ENCODE measurements at regions not wholly inside any gene's neighbourhood (a gene's known extent, or its start where the extent isn't known, plus 50 kb on each side); places are given as distances from the start of the nearest gene placed in this dataset.
"Not testable (repeated sequence)": the region's sequence is repeated elsewhere in the genome, so short reads cannot be mapped to it uniquely, and the experiment has no call there.

DNA sequence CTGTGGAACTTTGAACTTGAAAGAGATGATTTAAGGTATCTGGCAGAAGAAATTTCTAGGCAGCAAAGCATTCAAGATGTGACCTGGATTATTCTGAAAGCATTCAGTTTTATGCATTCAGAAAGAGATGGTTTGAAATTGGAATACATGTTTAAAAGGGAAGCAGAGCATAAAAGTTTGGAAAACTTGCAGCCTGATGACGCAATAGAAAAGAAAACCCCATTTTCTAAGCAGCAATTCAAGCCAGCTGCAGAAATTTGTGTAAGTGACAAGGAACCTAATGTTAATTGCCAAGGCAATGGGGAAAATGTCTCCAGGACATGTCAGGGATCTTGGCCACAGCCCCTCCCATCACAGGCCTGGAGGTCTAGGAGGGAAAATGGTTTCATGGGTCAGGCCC is 354.0 kb downstream of the ZNF326 start:
- Histone ChIP-seq H3K36me3 (ENCODE audit: control insufficient read depth, insufficient read depth, low read length, severe bottlenecking) (no peaks in the 10 kb centered on the region), H3K9me3 (ENCODE audit: control insufficient read depth, low read length) (peaks cover 11% of the 10 kb centered on the region), H3K9ac (ENCODE audit: low read length) (no peak overlapping the region), H3K27me3 (replicated peaks; ENCODE audit: control insufficient read depth, insufficient read depth, low read length) (no peaks in the 10 kb centered on the region), H3K4me1 (ENCODE audit: control insufficient read depth, insufficient read depth, low read length) (no peaks in the 10 kb centered on the region), H3K4me3 (ENCODE audit: low read length) (no peak overlapping the region)
- DNase-seq (ENCODE audit: low read depth), result no peak

DNA sequence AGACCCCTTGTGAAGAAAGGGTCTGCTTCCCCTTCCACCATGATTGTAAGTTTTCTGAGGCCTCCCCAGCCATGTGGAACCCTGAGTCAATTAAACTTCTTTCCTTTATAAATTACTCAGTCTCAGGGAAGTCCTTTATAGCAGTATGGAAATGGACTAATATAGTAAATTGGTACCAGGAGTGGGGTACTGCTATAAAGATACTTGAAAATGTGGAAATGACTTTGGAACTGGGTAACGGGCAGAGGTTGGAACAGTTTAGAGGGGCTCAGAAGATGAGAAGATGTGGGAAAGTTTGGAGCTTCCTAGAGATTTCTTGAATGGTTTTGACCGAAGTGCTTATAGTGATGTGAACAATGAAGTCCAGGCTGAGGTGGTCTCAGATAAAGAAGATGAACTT is 353.5 kb downstream of the ZNF326 start:
- peaks cover 11% of the 10 kb centered on the region for H3K9me3 ChIP-seq (ENCODE audit: control insufficient read depth, low read length)
- H3K27me3 ChIP-seq (replicated peaks; ENCODE audit: control insufficient read depth, insufficient read depth, low read length); DNase-seq (ENCODE audit: low read depth); H3K36me3 ChIP-seq (ENCODE audit: control insufficient read depth, insufficient read depth, low read length, severe bottlenecking); H3K4me3 ChIP-seq (ENCODE audit: low read length); H3K4me1 ChIP-seq (ENCODE audit: control insufficient read depth, insufficient read depth, low read length); H3K9ac ChIP-seq (ENCODE audit: low read length): not testable (repeated sequence)

- Histone ChIP-seq H3K36me3 (ENCODE audit: control insufficient read depth, insufficient read depth, low read length, severe bottlenecking) (no peaks in the 10 kb centered on the region), H3K9me3 (ENCODE audit: control insufficient read depth, low read length) (peaks cover 11% of the 10 kb centered on the region), H3K4me1 (ENCODE audit: control insufficient read depth, insufficient read depth, low read length) (no peaks in the 10 kb centered on the region), H3K4me3 (ENCODE audit: low read length) (no peak overlapping the region), H3K27me3 (replicated peaks; ENCODE audit: control insufficient read depth, insufficient read depth, low read length) (no peaks in the 10 kb centered on the region), H3K9ac (ENCODE audit: low read length) (no peak overlapping the region)
- no peak for DNase-seq (ENCODE audit: low read depth)
These were observed 352.5 kb downstream of the ZNF326 start for GRCh38 chr1:90347366-90347765.

- Histone ChIP-seq H3K4me1 (ENCODE audit: control insufficient read depth, insufficient read depth, low read length) (no peaks in the 10 kb centered on the region), H3K9ac (ENCODE audit: low read length) (no peak overlapping the region), H3K27me3 (replicated peaks; ENCODE audit: control insufficient read depth, insufficient read depth, low read length) (no peaks in the 10 kb centered on the region), H3K36me3 (ENCODE audit: control insufficient read depth, insufficient read depth, low read length, severe bottlenecking) (no peaks in the 10 kb centered on the region), H3K4me3 (ENCODE audit: low read length) (no peak overlapping the region), H3K9me3 (ENCODE audit: control insufficient read depth, low read length) (peaks cover 11% of the 10 kb centered on the region)
- DNase-seq (ENCODE audit: low read depth), result no peak
These were observed 351.8 kb downstream of the ZNF326 start for GRCh38 chr1:90346757-90347156.

DNA sequence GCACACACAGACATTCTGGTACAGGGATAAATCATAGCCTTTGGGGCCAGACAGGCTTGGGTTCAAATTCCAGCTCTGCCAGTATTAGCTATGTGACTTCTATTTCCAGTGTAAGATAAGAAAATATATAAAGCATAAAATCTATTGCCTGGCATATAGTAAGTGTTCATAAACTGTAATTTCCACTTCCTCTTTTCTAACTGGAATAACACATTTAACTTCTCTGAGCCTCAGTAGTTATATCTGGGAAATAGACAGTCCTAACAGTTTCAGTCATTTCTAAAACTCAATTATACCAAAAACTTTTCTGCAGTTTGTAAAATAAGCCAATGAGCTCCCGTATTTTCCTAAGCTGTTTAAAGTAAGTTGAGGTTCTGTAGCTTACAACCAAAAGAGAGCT is 351.4 kb downstream of the ZNF326 start:
- Histone ChIP-seq H3K9me3 (ENCODE audit: control insufficient read depth, low read length) (peaks cover 11% of the 10 kb centered on the region), H3K36me3 (ENCODE audit: control insufficient read depth, insufficient read depth, low read length, severe bottlenecking) (no peaks in the 10 kb centered on the region), H3K27me3 (replicated peaks; ENCODE audit: control insufficient read depth, insufficient read depth, low read length) (no peaks in the 10 kb centered on the region)

DNA sequence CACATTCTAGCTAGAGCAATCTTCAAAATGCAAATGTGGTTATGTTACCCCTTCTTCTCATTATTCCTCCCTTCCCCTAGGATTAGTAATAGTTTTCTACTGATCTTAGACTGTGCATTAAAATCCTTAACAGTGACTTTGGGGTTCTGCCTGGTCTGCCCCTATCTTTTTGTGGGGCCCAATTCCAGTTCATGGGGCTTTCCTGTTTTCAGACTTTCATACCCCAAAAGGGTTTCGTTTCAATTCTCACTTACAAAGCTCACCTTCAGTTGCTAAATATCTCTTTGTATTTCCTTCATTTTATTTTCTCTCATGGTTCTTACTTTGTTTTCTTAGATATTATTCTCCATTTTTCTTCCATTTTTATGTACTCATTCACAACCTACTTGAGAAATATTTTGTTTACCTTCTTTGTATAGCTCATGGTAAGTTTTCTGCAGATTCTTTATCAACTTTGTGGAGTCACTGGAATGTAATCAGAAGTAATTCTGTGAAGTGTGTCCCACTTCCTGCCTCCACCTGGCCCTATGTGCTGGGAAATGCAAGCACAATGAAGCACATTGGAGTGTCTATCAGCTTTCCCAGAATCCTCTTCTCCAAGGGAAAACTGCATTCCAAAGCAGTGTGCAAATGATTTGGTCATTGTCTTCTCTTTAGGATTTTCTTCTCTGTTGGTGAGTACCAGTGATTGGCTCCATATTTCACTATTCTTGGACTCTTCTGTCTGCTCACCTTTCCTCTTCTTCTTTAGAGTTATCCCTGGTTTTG is 350.2 kb downstream of the ZNF326 start:
- H3K9ac ChIP-seq (ENCODE audit: low read length), result no peak overlapping the region
- no peak for DNase-seq (ENCODE audit: low read depth)
- no peaks in the 10 kb centered on the region for H3K36me3 ChIP-seq (ENCODE audit: control insufficient read depth, insufficient read depth, low read length, severe bottlenecking)
- no peaks in the 10 kb centered on the region for H3K4me1 ChIP-seq (ENCODE audit: control insufficient read depth, insufficient read depth, low read length)
- H3K9me3 ChIP-seq (ENCODE audit: control insufficient read depth, low read length), result peaks cover 11% of the 10 kb centered on the region
- no peaks in the 10 kb centered on the region for H3K27me3 ChIP-seq (replicated peaks; ENCODE audit: control insufficient read depth, insufficient read depth, low read length)
- no peak overlapping the region for H3K4me3 ChIP-seq (ENCODE audit: low read length)

More for the DNA sequence above, 351.4 kb downstream of the ZNF326 start:
- Histone ChIP-seq H3K4me1 (ENCODE audit: control insufficient read depth, insufficient read depth, low read length) (no peaks in the 10 kb centered on the region), H3K9ac (ENCODE audit: low read length) (no peak overlapping the region), H3K4me3 (ENCODE audit: low read length) (no peak overlapping the region)
- DNase-seq (ENCODE audit: low read depth), result no peak

DNA sequence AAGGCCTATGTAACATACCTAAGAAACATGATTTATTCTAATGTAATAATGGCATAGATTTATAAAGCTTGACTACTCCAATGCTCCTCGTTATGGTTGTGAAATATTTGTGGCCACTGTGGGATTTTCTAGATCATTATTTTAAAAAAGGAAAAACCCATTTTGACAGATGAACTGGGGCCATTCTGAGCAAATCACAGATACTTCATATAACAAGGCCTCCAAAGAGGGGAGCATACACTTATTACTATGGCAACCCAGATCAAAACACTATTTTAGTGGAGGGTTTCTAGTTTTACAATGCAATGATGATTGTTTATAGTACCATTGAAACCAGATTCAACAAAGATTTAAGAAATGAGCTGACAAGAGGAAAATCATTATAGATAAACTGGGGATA is 346.6 kb downstream of the ZNF326 start:
- no peak for DNase-seq (ENCODE audit: low read depth)
- Histone ChIP-seq H3K4me1 (ENCODE audit: control insufficient read depth, insufficient read depth, low read length) (no peaks in the 10 kb centered on the region), H3K4me3 (ENCODE audit: low read length) (no peak overlapping the region), H3K27me3 (replicated peaks; ENCODE audit: control insufficient read depth, insufficient read depth, low read length) (no peaks in the 10 kb centered on the region), H3K9ac (ENCODE audit: low read length) (no peak overlapping the region), H3K9me3 (ENCODE audit: control insufficient read depth, low read length) (no peaks in the 10 kb centered on the region), H3K36me3 (ENCODE audit: control insufficient read depth, insufficient read depth, low read length, severe bottlenecking) (no peaks in the 10 kb centered on the region)

- no peak for DNase-seq (ENCODE audit: low read depth)
- no peaks in the 10 kb centered on the region for H3K9me3 ChIP-seq (ENCODE audit: control insufficient read depth, low read length)
- H3K4me3 ChIP-seq (ENCODE audit: low read length), result no peak overlapping the region
These were observed 345.7 kb downstream of the ZNF326 start for GRCh38 chr1:90340606-90341005.

GRCh38 chr1:90339811-90340210 is 344.9 kb downstream of the ZNF326 start:
- Histone ChIP-seq H3K36me3 (ENCODE audit: control insufficient read depth, insufficient read depth, low read length, severe bottlenecking) (no peaks in the 10 kb centered on the region), H3K9ac (ENCODE audit: low read length) (no peak overlapping the region), H3K27me3 (replicated peaks; ENCODE audit: control insufficient read depth, insufficient read depth, low read length) (no peaks in the 10 kb centered on the region), H3K4me3 (ENCODE audit: low read length) (no peak overlapping the region), H3K9me3 (ENCODE audit: control insufficient read depth, low read length) (no peaks in the 10 kb centered on the region), H3K4me1 (ENCODE audit: control insufficient read depth, insufficient read depth, low read length) (no peaks in the 10 kb centered on the region)
- no peak for DNase-seq (ENCODE audit: low read depth)

More at GRCh38 chr1:90340606-90341005, 345.7 kb downstream of the ZNF326 start:
- no peaks in the 10 kb centered on the region for H3K27me3 ChIP-seq (replicated peaks; ENCODE audit: control insufficient read depth, insufficient read depth, low read length)
- H3K9ac ChIP-seq (ENCODE audit: low read length), result no peak overlapping the region
- H3K36me3 ChIP-seq (ENCODE audit: control insufficient read depth, insufficient read depth, low read length, severe bottlenecking), result no peaks in the 10 kb centered on the region
- H3K4me1 ChIP-seq (ENCODE audit: control insufficient read depth, insufficient read depth, low read length), result no peaks in the 10 kb centered on the region

DNA sequence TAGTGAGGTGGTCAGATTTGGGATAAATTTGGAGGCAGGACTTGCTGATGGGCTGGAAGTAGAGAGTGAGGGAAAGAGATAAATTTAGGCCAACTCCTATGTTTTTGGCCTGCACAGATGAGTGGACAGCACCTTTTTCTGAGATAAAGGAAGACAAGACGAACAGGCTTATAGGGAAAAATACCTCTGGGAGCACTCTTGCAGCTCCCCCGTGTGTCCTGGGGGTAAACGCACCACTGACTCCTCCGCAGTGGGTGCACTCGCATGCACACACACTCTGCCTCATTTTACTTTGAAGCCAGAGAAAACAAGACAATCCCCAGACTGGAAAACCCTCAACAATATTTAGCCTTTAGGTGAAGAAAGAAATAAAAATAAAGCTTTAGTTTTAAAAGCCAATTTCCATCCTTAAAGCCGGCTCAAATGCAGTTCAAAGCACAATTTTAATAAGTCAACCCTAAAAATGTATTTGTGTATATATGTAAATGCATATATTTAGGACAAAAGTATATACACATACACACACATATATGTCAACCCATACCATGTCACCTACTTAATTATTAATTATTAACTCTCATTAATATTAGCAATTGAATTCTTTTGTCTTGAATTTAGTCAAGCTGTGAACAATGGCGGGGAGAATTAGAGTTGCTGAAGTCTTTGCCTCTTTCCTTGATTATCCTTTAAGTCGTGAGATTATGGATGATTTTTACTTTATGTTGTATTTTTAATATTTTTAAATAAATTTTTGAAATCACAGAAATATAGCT is 341.8 kb downstream of the ZNF326 start:
- DNase-seq (ENCODE audit: low read depth), result no peak
- H3K4me1 ChIP-seq (ENCODE audit: control insufficient read depth, insufficient read depth, low read length), result peaks cover 8% of the 10 kb centered on the region
- no peaks in the 10 kb centered on the region for H3K27me3 ChIP-seq (replicated peaks; ENCODE audit: control insufficient read depth, insufficient read depth, low read length)
- no peak overlapping the region for H3K4me3 ChIP-seq (ENCODE audit: low read length)
- no peaks in the 10 kb centered on the region for H3K36me3 ChIP-seq (ENCODE audit: control insufficient read depth, insufficient read depth, low read length, severe bottlenecking)
- no peak overlapping the region for H3K9ac ChIP-seq (ENCODE audit: low read length)
- H3K9me3 ChIP-seq (ENCODE audit: control insufficient read depth, low read length), result no peaks in the 10 kb centered on the region

GRCh38 chr1:90335558-90335957 is 340.6 kb downstream of the ZNF326 start:
- Histone ChIP-seq H3K4me3 (ENCODE audit: low read length) (no peak overlapping the region), H3K9ac (ENCODE audit: low read length) (no peak overlapping the region), H3K4me1 (ENCODE audit: control insufficient read depth, insufficient read depth, low read length) (peaks cover 8% of the 10 kb centered on the region), H3K27me3 (replicated peaks; ENCODE audit: control insufficient read depth, insufficient read depth, low read length) (no peaks in the 10 kb centered on the region), H3K36me3 (ENCODE audit: control insufficient read depth, insufficient read depth, low read length, severe bottlenecking) (no peaks in the 10 kb centered on the region), H3K9me3 (ENCODE audit: control insufficient read depth, low read length) (no peaks in the 10 kb centered on the region)
- DNase-seq (ENCODE audit: low read depth), result no peak

Data from adipocyte (in vitro differentiated cells).